HepG2 (cell line): ENCODE measurements at regions not wholly inside any gene's neighbourhood (a gene's known extent, or its start where the extent isn't known, plus 50 kb on each side); places are given as distances from the start of the nearest gene placed in this dataset.

Experiments
- ATAC-seq: fragments of 200-7000 bp; cut with Tn5 transposase; 3 replicates; pipeline ENCODE4 v1.9.1; 2020; ENCODE audit warnings: mild to moderate bottlenecking, moderate library complexity
- BruUV-seq: library from RNA; stranded (reverse); fragments of 400-500 nt; replicated peaks from 2 replicates; lab custom pipeline; 2021; lab: Mats Ljungman, UMichigan
- CTCF ChIA-PET: fragments of 300-600 bp; formaldehyde crosslinking; extraction: SDS; loops from one replicate; lab custom pipeline; 2021; ENCODE audit warnings: low total read pairs, inconsistent platforms, low intra/inter-chr PET ratio; lab: Yijun Ruan, JAX
- POLR2A ChIA-PET: fragments of 350-600 bp; sonication (Branson Sonifier 250); formaldehyde crosslinking; loops from one replicate; lab custom pipeline; 2020; ENCODE audit warnings: antibody characterized with exemption, inconsistent platforms; lab: Yijun Ruan, JAX
- DNase-seq: peaks from one replicate; pipeline ENCODE4 v3.0.0-alpha.2; 2015; ENCODE audit warnings: low spot score
- FAIRE-seq: peaks from 3 replicates; lab custom pipeline; 2011; peaks lifted over from hg19 to GRCh38; lab: Jason Lieb, UNC
- H2AFZ ChIP-seq: one replicate; pipeline ENCODE4 v1.6.1; 2011; ENCODE audit warnings: low read length, inconsistent platforms
- H3K27ac ChIP-seq: fragments of 300-600 bp; 3 replicates; pipeline ENCODE4 v1.8.0; 2011; ENCODE audit warnings: mixed run types, mild to moderate bottlenecking, mixed read lengths, low read length, inconsistent platforms; ENCODE audit not compliant: insufficient read depth; ENCODE audit errors: extremely low read length
- H3K27me3 ChIP-seq, 2 experiments: fragments of 200-600 bp in 1 of 2; 2 replicates in 1 of 2; 3 replicates in 1 of 2; pipeline versions ENCODE4 v1.6.0 to v1.8.0; 2011; ENCODE audit warnings: low read length in 2 of 2, mild to moderate bottlenecking in 2 of 2, moderate library complexity in 2 of 2, inconsistent platforms in 1 of 2; ENCODE audit not compliant: insufficient read depth in 2 of 2, control insufficient read depth in 1 of 2
- H3K36me3 ChIP-seq, 2 experiments: fragments of 200-600 bp in 1 of 2; replicated peaks in 1 of 2; 2 replicates in 1 of 2; 3 replicates in 1 of 2; pipeline versions ENCODE4 v1.5.1 to v1.8.0; 2011; ENCODE audit warnings: low read length in 2 of 2, inconsistent platforms in 1 of 2; ENCODE audit not compliant: insufficient read depth in 2 of 2, control insufficient read depth in 1 of 2
- H3K4me1 ChIP-seq: 2 replicates; pipeline ENCODE4 v1.5.1; 2012; ENCODE audit warnings: low read length, inconsistent platforms; ENCODE audit not compliant: insufficient read depth
- H3K4me2 ChIP-seq: 2 replicates; pipeline ENCODE4 v1.6.0; 2011; ENCODE audit warnings: low read depth, low read length, inconsistent platforms
- H3K4me3 ChIP-seq, 3 experiments: fragments of 200-600 bp in 1 of 3; sonication (generic), shearing (Covaris generic) in 1 of 3; replicated peaks in 1 of 3; 2 replicates each; pipeline ENCODE4 v1.5.1; 2011 to 2016; ENCODE audit warnings: low read length in 3 of 3, inconsistent platforms in 2 of 3, low read depth in 2 of 3, mild to moderate bottlenecking in 2 of 3, control low read depth in 1 of 3, mixed read lengths in 1 of 3; ENCODE audit not compliant: insufficient read depth in 1 of 3
- H3K79me2 ChIP-seq: one replicate; pipeline ENCODE4 v1.6.1; 2011; ENCODE audit warnings: low read length, inconsistent platforms; ENCODE audit not compliant: insufficient read depth
- H3K9ac ChIP-seq: 2 replicates; pipeline ENCODE4 v1.6.0; 2011; ENCODE audit warnings: mild to moderate bottlenecking, low read depth, low read length, inconsistent platforms; ENCODE audit not compliant: insufficient read depth
- H3K9me3 ChIP-seq: 2 replicates; pipeline ENCODE4 v1.5.1; 2012; ENCODE audit warnings: mild to moderate bottlenecking, low read length
- H4K20me1 ChIP-seq: 2 replicates; pipeline ENCODE4 v1.6.0; 2011; ENCODE audit warnings: inconsistent platforms, mild to moderate bottlenecking, low read length, moderate library complexity; ENCODE audit not compliant: insufficient read depth
- AGO2 ChIP-seq: fragments of 200-400 bp; formaldehyde crosslinking; optimal IDR thresholded peaks from 2 replicates; pipeline ENCODE3; 2017; ENCODE audit warnings: mild to moderate bottlenecking, low read depth, low read length, moderate library complexity
- CEBPB ChIP-seq: IDR thresholded peaks from 2 replicates; pipeline ENCODE4 v1.6.1; 2011; ENCODE audit warnings: low read depth, low read length, improper control_type of control experiment, borderline replicate concordance
- KDM6A ChIP-seq: IDR thresholded peaks from 2 replicates; pipeline ENCODE4 v1.6.1; 2016; ENCODE audit warnings: low read depth
- RARG ChIP-seq: sonication (generic); formaldehyde crosslinking; IDR thresholded peaks from 2 replicates; pipeline ENCODE4 v1.4.0; 2020; ENCODE audit warnings: low read depth, mild to moderate bottlenecking, missing genetic modification reagents
- SIN3A ChIP-seq: IDR thresholded peaks from 2 replicates; pipeline ENCODE4 v1.6.1; 2011; ENCODE audit warnings: low read depth, mild to moderate bottlenecking, control low read depth, low read length, borderline replicate concordance
- SP5 ChIP-seq: IDR thresholded peaks from 2 replicates; pipeline ENCODE4 v1.6.1; 2016; ENCODE audit warnings: low read depth, borderline replicate concordance
- SRSF1 ChIP-seq: fragments of 200-400 bp; formaldehyde crosslinking; optimal IDR thresholded peaks from 2 replicates; pipeline ENCODE3; 2017; ENCODE audit warnings: mild to moderate bottlenecking, low read depth, low read length, moderate library complexity
- ZFP82 ChIP-seq: sonication (generic); formaldehyde crosslinking; IDR thresholded peaks from 2 replicates; pipeline ENCODE4 v1.5.1; 2020; ENCODE audit warnings: mild to moderate bottlenecking, missing genetic modification reagents, borderline replicate concordance
- ZFYVE20 ChIP-seq: sonication (generic); formaldehyde crosslinking; IDR thresholded peaks from 2 replicates; pipeline ENCODE4 v1.8.0; 2023; ENCODE audit warnings: low read depth, mild to moderate bottlenecking, moderate library complexity, missing genetic modification reagents, borderline replicate concordance
- ZNF143 ChIP-seq: sonication (generic); formaldehyde crosslinking; IDR thresholded peaks from 2 replicates; pipeline ENCODE4 v1.4.0; 2020; ENCODE audit warnings: missing genetic modification reagents
- ZNF546 ChIP-seq: sonication (generic); formaldehyde crosslinking; conservative IDR thresholded peaks from 2 replicates; pipeline ENCODE4 v1.8.1; 2023; ENCODE audit warnings: mild to moderate bottlenecking, missing genetic modification reagents
- ZNF570 ChIP-seq: sonication (generic); formaldehyde crosslinking; IDR thresholded peaks from 2 replicates; pipeline ENCODE4 v1.4.0; 2020; ENCODE audit warnings: mild to moderate bottlenecking, missing genetic modification reagents, borderline replicate concordance
- ZNF737 ChIP-seq: sonication (generic); formaldehyde crosslinking; IDR thresholded peaks from 2 replicates; pipeline ENCODE4 v1.5.0; 2020; ENCODE audit warnings: missing genetic modification reagents, mild to moderate bottlenecking, borderline replicate concordance
- ZNF790 ChIP-seq: sonication (generic); formaldehyde crosslinking; IDR thresholded peaks from 2 replicates; pipeline ENCODE4 v1.8.0; 2022; ENCODE audit warnings: missing genetic modification reagents, mild to moderate bottlenecking, borderline replicate concordance
- WGBS: methylation state at CpG from one replicate; pipeline ENCODE4 v1.1.6; 2017; ENCODE audit warnings: low lambda C conversion rate; 5-methylcytosine and 5-hydroxymethylcytosine counted together
- in situ Hi-C: cut with HindIII; loops from 2 replicates; pipeline ENCODE4 v1.10.0; 2017; ENCODE audit warnings: low pct_unique_long_range_greater_than_20kb; ENCODE audit not compliant: extremely low pct_ligation_motif_present
- intact Hi-C: fragments of 100-400 bp; cut with micrococcal nuclease; formaldehyde crosslinking; loops from one replicate; pipeline ENCODE4 v1.10.0; 2022; ENCODE audit not compliant: unreplicated experiment

DNA sequence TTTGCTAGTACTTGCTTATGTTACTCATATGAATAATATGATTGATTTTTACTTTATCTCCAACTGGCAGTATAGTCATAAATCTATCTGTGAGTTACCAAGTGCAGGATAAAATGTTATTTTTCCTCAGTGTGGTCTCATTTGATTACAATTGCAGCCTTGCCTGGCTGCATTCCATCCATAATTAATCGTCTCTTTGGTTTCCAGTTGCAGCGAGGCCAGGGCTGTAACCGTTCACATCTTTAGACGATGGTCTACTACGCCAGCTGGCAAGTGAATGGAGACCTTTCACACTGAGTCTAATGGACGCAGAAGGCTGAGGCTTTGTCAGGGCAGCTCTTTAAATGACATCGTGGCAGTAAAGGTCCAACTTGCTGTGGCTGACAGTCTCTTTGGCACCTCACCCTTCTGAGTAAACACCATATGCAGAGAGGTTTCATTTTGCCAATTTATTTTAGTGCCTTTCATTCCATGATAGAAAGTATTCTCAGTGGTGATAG, 84.0 kb downstream of the ARL4A start:
- Histone ChIP-seq H3K4me1 (no peaks in the 10 kb centered on the region), H4K20me1 (no peaks in the 10 kb centered on the region), H2AFZ (no peak overlapping the region), H3K9ac (no peak overlapping the region), H3K36me3 (no peaks in the 10 kb centered on the region), H3K4me3 (no peak overlapping the region), H3K27me3 (no peaks in the 10 kb centered on the region), H3K79me2 (no peaks in the 10 kb centered on the region), H3K27ac (no peak overlapping the region), H3K4me2 (no peak overlapping the region), H3K9me3 (no peaks in the 10 kb centered on the region)
- in situ Hi-C loops = no loop called here
- BruUV-seq = no TSS peak
- FAIRE-seq (no peak), ATAC-seq (no peak), DNase-seq (no peak)
- 67% methylated on average over 7 of the region's 7 CpGs for WGBS
- ChIA-PET CTCF (no interaction called here), POLR2A (no interaction called here)
- no peak for TF ChIP-seq RARG
- no peak for TF ChIP-seq ZNF790 (CRISPR knock-in tag)
- TF ChIP-seq ZFYVE20 = no peak
- intact Hi-C loops = no loop called here

DNA sequence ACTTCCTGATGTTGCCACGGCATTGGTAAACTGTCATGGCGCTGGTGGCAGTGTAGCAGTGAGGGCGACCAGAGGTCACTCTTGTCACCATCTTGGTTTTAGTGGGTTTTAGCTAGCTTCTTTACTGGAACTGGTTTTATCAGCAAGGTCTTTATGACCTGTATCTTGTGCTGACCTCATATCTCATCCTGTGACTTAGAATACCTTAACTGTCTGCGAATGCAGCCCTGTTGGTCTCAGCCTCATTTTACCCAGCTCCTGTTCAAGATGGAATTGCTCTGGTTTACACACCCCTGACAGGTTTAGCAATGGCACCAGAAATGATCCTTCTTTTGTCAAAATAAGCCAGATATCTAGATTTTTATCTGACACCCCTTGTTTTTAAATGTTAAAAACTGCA, 85.3 kb downstream of the ARL4A start:
- FAIRE-seq = no peak
- TF ChIP-seq ZNF143 (no peak), SRSF1 (no peak), ZNF546 (CRISPR knock-in tag) (no peak), ZNF737 (CRISPR knock-in tag) (no peak), ZNF570 (CRISPR knock-in tag) (no peak), AGO2 (no peak), KDM6A (CRISPR knock-in tag) (no peak), SP5 (CRISPR knock-in tag) (no peak), CEBPB (no peak), ZFP82 (CRISPR knock-in tag) (no peak), SIN3A (no peak)

More for the DNA sequence above, 85.3 kb downstream of the ARL4A start:
- H4K20me1 ChIP-seq = no peaks in the 10 kb centered on the region
- no peaks in the 10 kb centered on the region for H3K36me3 ChIP-seq
- DNase-seq (no peak), ATAC-seq (no peak)
- no peaks in the 10 kb centered on the region for H3K79me2 ChIP-seq
- H3K4me3 ChIP-seq = no peak overlapping the region
- ChIA-PET CTCF (no interaction called here), POLR2A (no interaction called here)
- intact Hi-C loops (no loop called here), in situ Hi-C loops (no loop called here)
- WGBS = 65% methylated on average over 4 of the region's 4 CpGs
- no peak overlapping the region for H3K9ac ChIP-seq
- no peaks in the 10 kb centered on the region for H3K4me1 ChIP-seq
- no TSS peak for BruUV-seq
- no peaks in the 10 kb centered on the region for H3K9me3 ChIP-seq
- no peak overlapping the region for H2AFZ ChIP-seq
- no peak overlapping the region for H3K4me2 ChIP-seq
- no peak overlapping the region for H3K27ac ChIP-seq
- H3K27me3 ChIP-seq = no peaks in the 10 kb centered on the region
